GM12878 (cell line): ENCODE measurements at regions not wholly inside any gene's neighbourhood (a gene's known extent, or its start where the extent isn't known, plus 50 kb on each side); places are given as distances from the start of the nearest gene placed in this dataset.

Experiments used
- ATAC-seq: fragments of 200-7000 bp; cut with Tn5 transposase; 3 replicates; pipeline ENCODE4 v1.9.1; 2020; ENCODE audit warnings: mild to moderate bottlenecking, moderate library complexity
- BruUV-seq: library from RNA; stranded (reverse); fragments of 400-500 nt; replicated peaks from 2 replicates; lab custom pipeline; 2021; lab: Mats Ljungman, UMichigan
- CTCF ChIA-PET: fragments of 300-600 bp; sonication (Branson Sonifier 250); formaldehyde crosslinking; extraction: SDS; loops from one replicate; lab custom pipeline; 2021; ENCODE audit warnings: inconsistent platforms; lab: Yijun Ruan, JAX
- POLR2A ChIA-PET: fragments of 350-600 bp; formaldehyde crosslinking; extraction: SDS; loops from one replicate; lab custom pipeline; 2021; ENCODE audit warnings: inconsistent platforms; lab: Charles Lee
- RAD21 ChIA-PET: fragments of 300-600 bp; sonication (Branson Sonifier 250); formaldehyde crosslinking; loops from one replicate; lab custom pipeline; 2023; ENCODE audit warnings: antibody characterized with exemption; ENCODE audit not compliant: unreplicated experiment; lab: Charles Lee
- SMC1A ChIA-PET: fragments of 300-600 bp; sonication (Branson Sonifier 250); formaldehyde crosslinking; loops from one replicate; lab custom pipeline; 2023; ENCODE audit not compliant: unreplicated experiment, uncharacterized antibody; lab: Charles Lee
- DNase-seq: peaks from one replicate; pipeline ENCODE4 v3.0.0-alpha.2; 2011; ENCODE audit warnings: low read depth, low spot score
- FAIRE-seq: peaks from 3 replicates; lab custom pipeline; 2011; peaks lifted over from hg19 to GRCh38; lab: Jason Lieb, UNC
- H2AFZ ChIP-seq: 2 replicates; pipeline ENCODE4 v1.6.0; 2011; ENCODE audit warnings: low read depth, low read length, control low read depth; ENCODE audit not compliant: control insufficient read depth
- H3K27ac ChIP-seq: 2 replicates; pipeline ENCODE4 v1.5.1; 2011; ENCODE audit warnings: control low read depth; ENCODE audit not compliant: control insufficient read depth, insufficient read depth
- H3K27me3 ChIP-seq, 2 experiments: replicated peaks in 1 of 2; 2 replicates each; pipeline versions ENCODE4 v1.6.0 to v1.6.1; 2011; ENCODE audit warnings: low read length in 1 of 2; ENCODE audit not compliant: control insufficient read depth in 2 of 2, insufficient read depth in 2 of 2
- H3K36me3 ChIP-seq, 2 experiments: 2 replicates each; pipeline ENCODE4 v1.5.1; 2011; ENCODE audit warnings: low read length in 1 of 2; ENCODE audit not compliant: control insufficient read depth in 2 of 2, insufficient read depth in 2 of 2
- H3K4me1 ChIP-seq: 2 replicates; pipeline ENCODE4 v1.6.1; 2011; ENCODE audit warnings: mild to moderate bottlenecking, low read length, moderate library complexity, mixed read lengths; ENCODE audit not compliant: control insufficient read depth, insufficient read depth
- H3K4me2 ChIP-seq: 2 replicates; pipeline ENCODE4 v1.6.0; 2011; ENCODE audit warnings: control low read depth; ENCODE audit not compliant: control insufficient read depth, insufficient read depth
- H3K4me3 ChIP-seq: fragments of 200-600 bp; sonication (generic); 2 replicates; pipeline ENCODE4 v1.5.1; 2016
- H3K79me2 ChIP-seq: 2 replicates; pipeline ENCODE4 v1.6.0; 2011; ENCODE audit warnings: low read length; ENCODE audit not compliant: control insufficient read depth, insufficient read depth
- H3K9ac ChIP-seq: 2 replicates; pipeline ENCODE4 v1.8.0; 2011; ENCODE audit warnings: low read length, control low read depth, mixed read lengths; ENCODE audit not compliant: control insufficient read depth, insufficient read depth
- H3K9me3 ChIP-seq: replicated peaks from 3 replicates; pipeline ENCODE4 v1.5.1; 2011; ENCODE audit warnings: mild to moderate bottlenecking, low read length; ENCODE audit not compliant: control insufficient read depth, insufficient read depth
- H4K20me1 ChIP-seq: 2 replicates; pipeline ENCODE4 v1.6.0; 2011; ENCODE audit not compliant: control insufficient read depth, insufficient read depth
- BACH1 ChIP-seq: fragments of 450-650 bp; IDR thresholded peaks from 2 replicates; pipeline ENCODE4 v1.6.1; 2017; ENCODE audit warnings: mild to moderate bottlenecking, borderline replicate concordance
- BRCA1 ChIP-seq: IDR thresholded peaks from 2 replicates; pipeline ENCODE4 v1.6.1; 2011; ENCODE audit warnings: low read depth, low read length, improper control_type of control experiment
- CHD1 ChIP-seq: IDR thresholded peaks from 2 replicates; pipeline ENCODE4 v1.6.1; 2012; ENCODE audit warnings: low read depth, low read length, improper control_type of control experiment
- EZH2 ChIP-seq: IDR thresholded peaks from 2 replicates; pipeline ENCODE4 v1.6.1; 2012; ENCODE audit warnings: low read depth, mild to moderate bottlenecking, control low read depth, inconsistent platforms, low read length, borderline replicate concordance; ENCODE audit not compliant: control insufficient read depth
- FOXK2 ChIP-seq: fragments of 450-650 bp; IDR thresholded peaks from 2 replicates; pipeline ENCODE4 v1.6.1; 2017; ENCODE audit warnings: mild to moderate bottlenecking, moderate library complexity
- HDGF ChIP-seq: fragments of 450-650 bp; IDR thresholded peaks from 2 replicates; pipeline ENCODE4 v1.6.1; 2016; ENCODE audit warnings: antibody characterized with exemption
- MYC ChIP-seq: IDR thresholded peaks from 2 replicates; pipeline ENCODE4 v1.6.1; 2011; ENCODE audit warnings: mild to moderate bottlenecking, low read length, moderate library complexity, inconsistent platforms; ENCODE audit not compliant: insufficient read depth, insufficient replicate concordance, insufficient read length, severe bottlenecking
- NBN ChIP-seq: fragments of 450-650 bp; IDR thresholded peaks from 2 replicates; pipeline ENCODE4 v1.6.1; 2016
- NKRF ChIP-seq: fragments of 450-650 bp; conservative IDR thresholded peaks from 2 replicates; pipeline ENCODE4 v1.6.1; 2017; ENCODE audit warnings: mild to moderate bottlenecking, moderate library complexity
- NR2C1 ChIP-seq: fragments of 450-650 bp; IDR thresholded peaks from 2 replicates; pipeline ENCODE4 v1.6.1; 2017; ENCODE audit warnings: antibody characterized with exemption, mild to moderate bottlenecking, moderate library complexity
- SKIL ChIP-seq: fragments of 450-650 bp; IDR thresholded peaks from 2 replicates; pipeline ENCODE4 v1.6.1; 2017; ENCODE audit warnings: mild to moderate bottlenecking, low read depth, inconsistent platforms; ENCODE audit not compliant: poor library complexity, severe bottlenecking
- SMAD1 ChIP-seq: fragments of 450-650 bp; IDR thresholded peaks from 2 replicates; pipeline ENCODE4 v1.6.1; 2018; ENCODE audit warnings: mild to moderate bottlenecking, low read depth; ENCODE audit not compliant: partially characterized antibody
- SREBF2 ChIP-seq: IDR thresholded peaks from 2 replicates; pipeline ENCODE4 v1.6.1; 2012; ENCODE audit warnings: mild to moderate bottlenecking, low read length
- SUZ12 ChIP-seq: fragments of 200-600 bp; sonication (generic); IDR thresholded peaks from one replicate; pipeline ENCODE4 v1.6.1; 2018; ENCODE audit warnings: antibody characterized with exemption, mild to moderate bottlenecking; ENCODE audit not compliant: unreplicated experiment
- TCF7 ChIP-seq: IDR thresholded peaks from 2 replicates; pipeline ENCODE4 v1.6.1; 2014; ENCODE audit warnings: antibody characterized with exemption, borderline replicate concordance
- YBX1 ChIP-seq: fragments of 450-650 bp; IDR thresholded peaks from 2 replicates; pipeline ENCODE4 v1.6.1; 2016; ENCODE audit warnings: antibody characterized with exemption
- ZBTB4 ChIP-seq: fragments of 450-650 bp; formaldehyde crosslinking; IDR thresholded peaks from 2 replicates; pipeline ENCODE4 v1.4.0; 2022; ENCODE audit warnings: mild to moderate bottlenecking, moderate library complexity
- WGBS: methylation state at CpG from one replicate; pipeline ENCODE4 v1.1.6; 2016; ENCODE audit warnings: low lambda C conversion rate; ENCODE audit not compliant: insufficient replicate concordance, insufficient coverage; ENCODE audit errors: missing lambda C conversion rate; 5-methylcytosine and 5-hydroxymethylcytosine counted together
- in situ Hi-C: fragments of 300-500 bp; cut with MboI; formaldehyde crosslinking; loops from 9 replicates; pipeline ENCODE4 v1.14.3; 2018; ENCODE audit warnings: mixed read lengths
- intact Hi-C: fragments of 100-400 bp; cut with micrococcal nuclease; formaldehyde crosslinking; loops from one replicate; pipeline ENCODE4 v1.14.2; 2022; ENCODE audit not compliant: unreplicated experiment

- no peak for TF ChIP-seq NKRF
- no peak for TF ChIP-seq BACH1
- TF ChIP-seq SKIL = no peak
- no peak for TF ChIP-seq SUZ12
- TF ChIP-seq BRCA1 = no peak
- no peak for TF ChIP-seq NR2C1
These were observed 358.5 kb upstream of the RGMB start (continued) for GRCh38 chr5:98414938-98415337.

GRCh38 chr5:98415663-98416062, 357.8 kb upstream of the RGMB start:
- Histone ChIP-seq H3K9ac (no peak overlapping the region), H3K4me1 (no peaks in the 10 kb centered on the region), H3K27me3 (no peaks in the 10 kb centered on the region), H3K36me3 (no peaks in the 10 kb centered on the region), H2AFZ (no peak overlapping the region), H3K4me2 (no peak overlapping the region), H3K4me3 (no peak overlapping the region), H3K9me3 (no peaks in the 10 kb centered on the region), H3K27ac (no peak overlapping the region), H3K79me2 (no peaks in the 10 kb centered on the region), H4K20me1 (no peaks in the 10 kb centered on the region)
- DNase-seq (no peak), ATAC-seq (no peak), FAIRE-seq (no peak)
- no TSS peak for BruUV-seq
- RAD21 ChIA-PET = no interaction called here
- SMC1A ChIA-PET = interaction anchor here (0.6 to 1.5 kb wide), 3 partner anchors 32 to 201 kb away, joined by 3 read pairs; no protein-coding TSS in a partner anchor
- intact Hi-C loops (no loop called here), in situ Hi-C loops (no loop called here)
- WGBS = 30% methylated on average over 1 of the region's 1 CpG
- POLR2A ChIA-PET = no interaction called here
- CTCF ChIA-PET = interaction anchor here (1.0 to 2.1 kb wide), 3 partner anchors 8 to 645 kb away, joined by 3 to 6 read pairs (median 3); no protein-coding TSS in a partner anchor
- TF ChIP-seq SMAD1 (no peak), HDGF (no peak), NBN (no peak), ZBTB4 (no peak), CHD1 (no peak), MYC (no peak), EZH2 (no peak), FOXK2 (no peak), YBX1 (no peak), TCF7 (no peak), SREBF2 (no peak)
